ENCODE measurements at regions not wholly inside any gene's neighbourhood (a gene's known extent, or its start where the extent isn't known, plus 50 kb on each side); places are given as distances from the start of the nearest gene placed in this dataset.

DNA sequence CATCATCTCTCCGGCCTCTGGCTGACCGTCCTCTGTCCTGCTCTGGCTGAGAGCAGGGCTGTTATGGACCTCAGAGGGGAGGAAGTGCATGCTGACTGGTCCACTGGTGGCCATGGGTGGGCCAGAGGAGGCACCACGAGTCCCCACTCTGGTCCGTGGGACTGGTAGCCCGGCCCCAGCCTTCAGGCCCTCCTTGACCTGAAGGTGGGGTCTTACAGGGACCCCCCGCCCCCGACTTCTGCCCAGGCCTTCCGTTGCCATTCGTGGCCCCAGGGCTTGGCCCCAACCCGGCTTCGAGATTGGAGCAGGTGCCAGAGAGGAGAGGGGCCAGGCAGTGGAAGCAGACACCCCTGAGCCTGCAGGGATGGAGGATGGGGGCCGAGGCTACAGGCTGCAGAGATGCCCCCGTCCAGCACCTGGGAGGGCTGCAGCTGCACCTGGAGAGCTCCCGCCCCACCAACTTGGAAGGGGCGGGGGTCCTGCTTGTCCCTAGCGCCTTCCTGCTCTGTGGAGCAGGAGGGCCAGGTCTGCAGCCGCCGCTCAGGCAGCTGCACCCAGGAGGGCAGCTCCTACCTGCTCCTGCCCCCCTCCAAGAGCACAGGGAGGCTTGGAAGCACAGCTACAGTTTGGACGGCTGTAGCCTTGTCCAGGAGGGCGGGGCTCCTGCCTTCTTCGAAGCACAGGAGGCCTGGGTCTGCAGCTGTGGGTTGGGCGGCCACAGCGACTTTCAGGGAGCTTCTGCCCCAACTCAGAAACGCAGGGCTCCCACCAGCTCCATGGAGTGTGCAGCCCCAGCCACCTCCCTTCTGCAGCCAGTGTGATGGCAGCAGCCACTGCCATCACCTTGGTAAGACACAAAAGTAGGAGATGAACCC lies 142.5 kb downstream of the KLF13 start:
- H3K27me3 Mint-ChIP-seq (ENCODE audit: insufficient read depth, unreplicated experiment): peaks cover 27% of the 10 kb centered on the region
- intact Hi-C loops (cut with micrococcal nuclease; ENCODE audit: unreplicated experiment): no loop called here
- no peaks in the 10 kb centered on the region for H3K36me3 Mint-ChIP-seq (ENCODE audit: insufficient read depth, unreplicated experiment)
- ChIA-PET POLR2A (no interaction called here), CTCF (no interaction called here)
- no peak for DNase-seq
- no peak overlapping the region for H3K4me3 ChIP-seq (ENCODE audit: low read depth, low read length)
- H3K27ac Mint-ChIP-seq (ENCODE audit: unreplicated experiment): no peak overlapping the region
- TF ChIP-seq, protein P1, sequence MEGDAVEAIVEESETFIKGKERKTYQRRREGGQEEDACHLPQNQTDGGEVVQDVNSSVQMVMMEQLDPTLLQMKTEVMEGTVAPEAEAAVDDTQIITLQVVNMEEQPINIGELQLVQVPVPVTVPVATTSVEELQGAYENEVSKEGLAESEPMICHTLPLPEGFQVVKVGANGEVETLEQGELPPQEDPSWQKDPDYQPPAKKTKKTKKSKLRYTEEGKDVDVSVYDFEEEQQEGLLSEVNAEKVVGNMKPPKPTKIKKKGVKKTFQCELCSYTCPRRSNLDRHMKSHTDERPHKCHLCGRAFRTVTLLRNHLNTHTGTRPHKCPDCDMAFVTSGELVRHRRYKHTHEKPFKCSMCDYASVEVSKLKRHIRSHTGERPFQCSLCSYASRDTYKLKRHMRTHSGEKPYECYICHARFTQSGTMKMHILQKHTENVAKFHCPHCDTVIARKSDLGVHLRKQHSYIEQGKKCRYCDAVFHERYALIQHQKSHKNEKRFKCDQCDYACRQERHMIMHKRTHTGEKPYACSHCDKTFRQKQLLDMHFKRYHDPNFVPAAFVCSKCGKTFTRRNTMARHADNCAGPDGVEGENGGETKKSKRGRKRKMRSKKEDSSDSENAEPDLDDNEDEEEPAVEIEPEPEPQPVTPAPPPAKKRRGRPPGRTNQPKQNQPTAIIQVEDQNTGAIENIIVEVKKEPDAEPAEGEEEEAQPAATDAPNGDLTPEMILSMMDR (IDR thresholded peaks at IDR 0.05; ENCODE audit: insufficient read depth in 1 of 2, low read depth in 1 of 2, low read length in 1 of 2, severe bottlenecking in 1 of 2, unreplicated experiment in 1 of 2): no peak
- no TSS peak for BruUV-seq (replicated peaks)
- H3K27me3 ChIP-seq (replicated peaks; ENCODE audit: control insufficient read depth, insufficient read depth, low read length): no peaks in the 10 kb centered on the region; the same call in 1 of the 2 replicates
- no peaks in the 10 kb centered on the region for H3K4me1 Mint-ChIP-seq (ENCODE audit: low read depth, unreplicated experiment)
- H3K9me3 Mint-ChIP-seq (ENCODE audit: unreplicated experiment): no peaks in the 10 kb centered on the region
- H3K9me3 ChIP-seq: no peaks in the 10 kb centered on the region
- no peaks in the 10 kb centered on the region for H3K4me1 ChIP-seq
- H3K4me3 Mint-ChIP-seq (ENCODE audit: unreplicated experiment): no peak overlapping the region
- H3K36me3 ChIP-seq (ENCODE audit: control insufficient read depth, insufficient read depth, low read length): no peaks in the 10 kb centered on the region

DNA sequence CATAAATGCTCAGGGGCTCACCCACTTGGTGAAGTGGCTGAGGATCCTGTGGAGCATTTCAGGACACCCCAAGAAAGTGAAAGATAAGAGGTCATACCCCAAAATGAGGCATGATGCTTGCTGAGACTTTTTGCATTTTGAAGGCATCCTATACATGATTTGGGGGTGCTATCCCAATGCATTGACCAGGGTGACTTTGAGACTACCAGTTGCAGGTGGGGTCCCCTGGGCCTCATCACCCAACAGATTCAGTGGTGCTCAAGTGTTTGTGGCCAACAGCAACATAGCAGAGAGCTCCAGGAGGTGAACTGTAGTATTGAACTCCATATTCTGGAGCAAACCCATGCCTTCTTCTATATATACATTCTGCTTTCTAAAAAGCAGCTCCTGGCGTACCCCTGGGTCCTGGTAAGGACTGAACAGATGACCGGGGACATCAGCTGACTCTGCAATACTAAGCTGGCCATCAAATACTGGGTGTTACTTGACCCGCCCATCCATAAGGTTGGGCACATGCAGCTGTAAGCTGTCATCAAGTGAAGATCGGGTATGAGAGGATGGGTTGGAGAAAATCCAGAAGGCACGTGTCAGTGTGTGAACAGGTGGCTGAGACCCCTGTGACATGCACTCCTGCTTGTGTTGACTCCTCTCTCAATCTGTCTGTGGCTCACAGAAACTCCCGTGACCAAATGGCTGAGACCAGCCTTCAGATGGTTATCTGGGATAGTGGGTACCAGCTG lies 143.3 kb downstream of the KLF13 start:
- Mint-ChIP-seq H3K4me1 (ENCODE audit: low read depth, unreplicated experiment) (no peaks in the 10 kb centered on the region), H3K27ac (ENCODE audit: unreplicated experiment) (no peak overlapping the region), H3K36me3 (ENCODE audit: insufficient read depth, unreplicated experiment) (no peaks in the 10 kb centered on the region), H3K27me3 (ENCODE audit: insufficient read depth, unreplicated experiment) (peaks cover 29% of the 10 kb centered on the region), H3K4me3 (ENCODE audit: unreplicated experiment) (no peak overlapping the region), H3K9me3 (ENCODE audit: unreplicated experiment) (no peaks in the 10 kb centered on the region)
- intact Hi-C loops (cut with micrococcal nuclease; ENCODE audit: unreplicated experiment): no loop called here
- Histone ChIP-seq H3K36me3 (ENCODE audit: control insufficient read depth, insufficient read depth, low read length) (no peaks in the 10 kb centered on the region), H3K9me3 (no peaks in the 10 kb centered on the region), H3K4me3 (ENCODE audit: low read depth, low read length) (no peak overlapping the region), H3K4me1 (no peaks in the 10 kb centered on the region), H3K27me3 (replicated peaks; ENCODE audit: control insufficient read depth, insufficient read depth, low read length) (no peaks in the 10 kb centered on the region; the same call in 1 of the 2 replicates)
- ChIA-PET CTCF (interaction anchor here (0.6 kb wide), 1 partner anchor 18 kb away, joined by 3 read pairs; no protein-coding TSS in a partner anchor), POLR2A (no interaction called here)
- no peak for DNase-seq
- TF ChIP-seq, protein P1 (IDR thresholded peaks at IDR 0.05; ENCODE audit: insufficient read depth in 1 of 2, low read depth in 1 of 2, low read length in 1 of 2, severe bottlenecking in 1 of 2, unreplicated experiment in 1 of 2): no peak
- no TSS peak for BruUV-seq (replicated peaks)

DNA sequence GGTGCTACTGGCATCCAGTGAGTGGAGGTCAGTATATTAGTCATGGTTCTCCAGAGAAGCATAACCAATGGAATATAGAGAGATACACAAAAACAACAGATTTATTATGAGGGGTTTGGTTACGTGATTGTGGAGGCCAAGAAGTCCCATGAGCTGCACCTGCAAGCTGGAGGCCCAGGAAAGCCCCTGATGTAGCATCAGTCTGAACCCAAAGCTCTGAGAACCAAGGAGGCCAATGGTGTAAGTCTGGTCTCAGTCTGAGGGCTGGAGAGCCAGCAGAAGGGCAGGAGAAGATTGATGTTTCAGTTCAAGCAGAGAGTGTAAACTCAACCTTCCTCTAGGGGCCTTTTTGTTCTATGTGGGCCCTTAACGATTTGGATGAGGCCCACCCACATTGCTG lies 144.1 kb downstream of the KLF13 start:
- H3K4me1 ChIP-seq: no peaks in the 10 kb centered on the region
- H3K27me3 ChIP-seq (replicated peaks; ENCODE audit: control insufficient read depth, insufficient read depth, low read length): no peaks in the 10 kb centered on the region
- peaks cover 27% of the 10 kb centered on the region for H3K27me3 Mint-ChIP-seq (ENCODE audit: insufficient read depth, unreplicated experiment)
- intact Hi-C loops (cut with micrococcal nuclease; ENCODE audit: unreplicated experiment): no loop called here
- H3K4me3 ChIP-seq (ENCODE audit: low read depth, low read length): no peak overlapping the region
- no peak overlapping the region for H3K4me3 Mint-ChIP-seq (ENCODE audit: unreplicated experiment)
- H3K9me3 ChIP-seq: no peaks in the 10 kb centered on the region
- no peak overlapping the region for H3K27ac Mint-ChIP-seq (ENCODE audit: unreplicated experiment)
- no peaks in the 10 kb centered on the region for H3K36me3 ChIP-seq (ENCODE audit: control insufficient read depth, insufficient read depth, low read length)
- ChIA-PET CTCF (interaction anchor here (0.6 kb wide), 1 partner anchor 17 kb away, joined by 3 read pairs; no protein-coding TSS in a partner anchor), POLR2A (no interaction called here)
- no peaks in the 10 kb centered on the region for H3K9me3 Mint-ChIP-seq (ENCODE audit: unreplicated experiment)
- no peaks in the 10 kb centered on the region for H3K4me1 Mint-ChIP-seq (ENCODE audit: low read depth, unreplicated experiment)
- BruUV-seq (replicated peaks): no TSS peak
- no peak for DNase-seq
- H3K36me3 Mint-ChIP-seq (ENCODE audit: insufficient read depth, unreplicated experiment): no peaks in the 10 kb centered on the region
- TF ChIP-seq, protein P1 (IDR thresholded peaks at IDR 0.05; ENCODE audit: insufficient read depth in 1 of 2, low read depth in 1 of 2, low read length in 1 of 2, severe bottlenecking in 1 of 2, unreplicated experiment in 1 of 2): no peak
